ENCODE measurements at regions not wholly inside any gene's neighbourhood (a gene's known extent, or its start where the extent isn't known, plus 50 kb on each side); places are given as distances from the start of the nearest gene placed in this dataset.

- Histone ChIP-seq H3K9me3 (no peaks in the 10 kb centered on the region), H3K4me3 (no peak overlapping the region), H3K27me3 (no peaks in the 10 kb centered on the region), H3K4me1 (no peaks in the 10 kb centered on the region), H3K36me3 (no peaks in the 10 kb centered on the region), H3K27ac (no peak overlapping the region)
- intact Hi-C loops (cut with DNase I) = no loop called here
- no peak for ATAC-seq
- no peak for DNase-seq
- WGBS (ENCODE audit: insufficient coverage, low coverage, low lambda C conversion rate, missing lambda C conversion rate) = 73% methylated on average over 6 of the region's 9 CpGs
- no peak for TF ChIP-seq POLR2A (IDR thresholded peaks at IDR 0.05)
- no peak for TF ChIP-seq CTCF (IDR thresholded peaks at IDR 0.05)
Observed at GRCh38 chr2:235157746-235158482, 206.1 kb downstream of the SH3BP4 start.

- TF ChIP-seq POLR2A (IDR thresholded peaks at IDR 0.05) = no peak
- no peak for TF ChIP-seq CTCF (IDR thresholded peaks at IDR 0.05)
- Histone ChIP-seq H3K9me3 (no peaks in the 10 kb centered on the region), H3K4me3 (no peak overlapping the region), H3K27me3 (no peaks in the 10 kb centered on the region), H3K36me3 (no peaks in the 10 kb centered on the region), H3K4me1 (no peaks in the 10 kb centered on the region), H3K27ac (no peak overlapping the region)
- 66% methylated on average over 6 of the region's 7 CpGs for WGBS (ENCODE audit: insufficient coverage, low coverage, low lambda C conversion rate, missing lambda C conversion rate)
- intact Hi-C loops (cut with DNase I) = no loop called here
- no peak for DNase-seq
- no peak for ATAC-seq
Observed at GRCh38 chr2:235160281-235160810, 208.5 kb downstream of the SH3BP4 start.

GRCh38 chr2:235161565-235161964, 209.7 kb downstream of the SH3BP4 start:
- no peak overlapping the region for H3K4me3 ChIP-seq
- H3K9me3 ChIP-seq = no peaks in the 10 kb centered on the region
- ATAC-seq (no peak), DNase-seq (no peak)
- H3K27ac ChIP-seq = no peak overlapping the region
- no peaks in the 10 kb centered on the region for H3K36me3 ChIP-seq
- intact Hi-C loops (cut with DNase I) = no loop called here
- H3K4me1 ChIP-seq = no peaks in the 10 kb centered on the region
- TF ChIP-seq CTCF (IDR thresholded peaks at IDR 0.05) (no peak), POLR2A (IDR thresholded peaks at IDR 0.05) (no peak)
- no peaks in the 10 kb centered on the region for H3K27me3 ChIP-seq
- 56% methylated on average over 8 of the region's 8 CpGs for WGBS (ENCODE audit: insufficient coverage, low coverage, low lambda C conversion rate, missing lambda C conversion rate)

- Histone ChIP-seq H3K4me1 (no peaks in the 10 kb centered on the region), H3K27me3 (no peaks in the 10 kb centered on the region), H3K36me3 (no peaks in the 10 kb centered on the region), H3K4me3 (no peak overlapping the region), H3K9me3 (no peaks in the 10 kb centered on the region), H3K27ac (no peak overlapping the region)
- DNase-seq (no peak), ATAC-seq (no peak)
- TF ChIP-seq POLR2A (IDR thresholded peaks at IDR 0.05) = no peak
- no peak for TF ChIP-seq CTCF (IDR thresholded peaks at IDR 0.05)
- intact Hi-C loops (cut with DNase I) = no loop called here
- 61% methylated on average over 9 of the region's 9 CpGs for WGBS (ENCODE audit: insufficient coverage, low coverage, low lambda C conversion rate, missing lambda C conversion rate)
Observed at GRCh38 chr2:235162082-235162836, 210.4 kb downstream of the SH3BP4 start.
